GM12892 (cell line): ENCODE measurements at regions not wholly inside any gene's neighbourhood (a gene's known extent, or its start where the extent isn't known, plus 50 kb on each side); places are given as distances from the start of the nearest gene placed in this dataset.

Source experiments
- POLR2A ChIP-seq: IDR thresholded peaks from 2 replicates; pipeline ENCODE4 v1.6.1; 2011; ENCODE audit warnings: low read depth, low read length, control low read depth
- POLR2AphosphoS5 ChIP-seq: IDR thresholded peaks from 2 replicates; pipeline ENCODE4 v1.6.1; 2011; ENCODE audit warnings: low read depth, low read length, control low read depth
- TAF1 ChIP-seq: IDR thresholded peaks from 2 replicates; pipeline ENCODE4 v1.6.1; 2011; ENCODE audit warnings: low read depth, mild to moderate bottlenecking, control low read depth, low read length, borderline replicate concordance

- TF ChIP-seq TAF1 (no peak), POLR2A (no peak), POLR2AphosphoS5 (no peak)
These were observed 115.5 kb downstream of the LSMEM1 start for GRCh38 chr7:112596260-112596659.
